Panc1 (cell line): ENCODE measurements at regions not wholly inside any gene's neighbourhood (a gene's known extent, or its start where the extent isn't known, plus 50 kb on each side); places are given as distances from the start of the nearest gene placed in this dataset.
"Not testable (repeated sequence)": the region's sequence is repeated elsewhere in the genome, so short reads cannot be mapped to it uniquely, and the experiment has no call there.

Experiments
- CTCF ChIP-seq: fragments of 450-650 bp; IDR thresholded peaks from 2 replicates; pipeline ENCODE4 v1.5.1; 2017; ENCODE audit warnings: mild to moderate bottlenecking
- POLR2AphosphoS5 ChIP-seq: IDR thresholded peaks from 2 replicates; pipeline ENCODE4 v1.6.1; 2012; ENCODE audit warnings: mild to moderate bottlenecking, low read depth, low read length, moderate library complexity

DNA sequence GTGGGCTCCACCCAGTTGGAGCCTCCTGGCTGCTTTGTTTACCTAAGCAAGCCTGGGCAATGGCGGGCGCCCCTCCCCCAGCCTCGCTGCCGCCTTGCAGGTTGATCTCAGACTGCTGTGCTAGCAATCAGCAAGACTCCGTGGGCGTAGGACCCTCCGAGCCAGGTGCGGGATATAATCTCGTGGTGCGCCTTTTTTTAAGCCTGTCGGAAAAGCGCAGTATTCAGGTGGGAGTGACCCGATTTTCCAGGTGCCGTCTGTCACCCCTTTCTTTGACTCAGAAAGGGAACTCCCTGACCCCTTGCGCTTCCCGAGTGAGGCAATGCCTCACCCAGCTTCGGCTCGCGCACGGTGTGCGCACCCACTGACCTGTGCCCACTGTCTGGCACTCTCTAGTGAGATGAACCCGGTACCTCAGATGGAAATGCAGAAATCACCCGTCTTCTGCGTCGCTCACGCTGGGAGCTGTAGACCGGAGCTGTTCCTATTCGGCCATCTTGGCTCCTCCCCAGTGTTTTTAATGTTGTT is 144.9 kb upstream of the SMIM30 start:
- not testable (repeated sequence) for TF ChIP-seq CTCF, POLR2AphosphoS5
